Fibroblast of skin of back (primary cell): ENCODE measurements at regions not wholly inside any gene's neighbourhood (a gene's known extent, or its start where the extent isn't known, plus 50 kb on each side); places are given as distances from the start of the nearest gene placed in this dataset.

ENCODE experiments used
- DNase-seq: peaks from one replicate; pipeline ENCODE4 v3.0.0-alpha.2; 2013

DNA sequence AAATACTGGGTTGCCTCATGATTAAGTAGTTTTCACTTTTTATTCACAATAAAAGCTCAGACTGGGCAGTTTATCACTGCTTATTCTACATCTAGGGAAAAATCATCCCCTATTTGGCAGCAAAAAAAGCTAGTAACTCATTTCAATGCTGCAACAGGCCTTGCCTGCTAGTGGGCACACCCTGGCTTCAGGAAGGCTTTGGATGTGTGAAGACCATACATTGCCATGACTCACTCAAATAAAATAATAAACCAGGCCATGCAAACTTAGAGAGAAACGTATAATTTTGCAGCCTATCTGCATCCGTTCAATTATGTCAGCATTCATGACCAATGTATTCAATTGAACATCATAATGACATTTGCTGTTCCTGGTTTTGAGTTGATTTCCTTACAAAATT, 402.9 kb downstream of the PIK3R1 start:
- peak; percentile 6 for DNase-seq

DNA sequence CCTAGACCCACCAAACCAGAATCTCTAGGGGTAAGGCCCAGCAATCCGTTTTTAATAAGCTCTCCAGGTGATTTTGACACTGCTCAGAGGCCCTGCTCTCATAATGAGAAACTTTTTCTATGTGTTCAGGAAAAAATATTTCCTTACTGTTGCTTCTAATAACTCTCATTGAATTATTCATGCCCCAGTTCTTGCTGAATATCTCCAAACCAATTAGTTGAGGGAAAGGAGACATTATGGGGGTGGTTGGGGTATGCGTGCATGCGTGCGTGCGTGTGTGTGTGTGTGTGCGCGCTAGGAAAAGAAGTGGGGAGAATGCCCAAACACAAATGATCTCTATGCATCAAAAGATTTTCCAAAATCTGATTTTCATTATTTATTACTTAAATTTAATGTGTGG, 411.4 kb downstream of the PIK3R1 start:
- DNase-seq = no peak

DNA sequence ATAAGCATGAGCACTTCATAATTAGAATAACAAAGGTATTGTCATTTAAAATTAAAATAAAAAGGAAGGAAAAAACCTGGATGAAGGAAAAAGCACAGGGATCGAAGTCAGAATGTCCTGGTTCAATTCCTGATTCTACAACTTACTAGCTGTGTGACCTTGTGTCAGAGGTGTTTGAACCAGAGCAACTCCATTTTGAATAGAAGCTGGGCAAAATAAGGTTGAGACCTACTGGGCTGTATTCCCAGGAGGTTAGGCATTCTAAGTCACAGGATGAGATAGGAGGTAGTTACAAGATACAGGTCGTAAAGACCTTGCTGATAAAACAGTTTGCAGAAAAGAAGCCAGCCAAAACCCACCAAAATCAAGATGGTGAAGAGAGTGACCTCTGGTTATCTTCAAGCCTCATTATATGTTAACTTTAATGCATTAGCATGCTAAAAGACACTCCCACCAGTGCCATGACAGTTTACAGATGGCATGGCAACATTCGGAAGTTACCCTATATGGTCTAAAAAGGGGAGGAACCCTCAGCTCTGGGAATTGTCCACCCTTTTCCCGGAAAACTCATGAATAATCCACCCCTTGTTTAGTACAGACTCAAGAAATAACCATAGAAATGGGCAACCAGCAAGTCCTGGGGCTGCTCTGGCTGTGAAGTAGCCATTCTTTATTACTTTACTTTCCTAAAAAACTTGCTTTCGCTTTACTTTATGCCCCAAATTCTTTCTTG, 412.7 kb downstream of the PIK3R1 start:
- DNase-seq = no peak

DNA sequence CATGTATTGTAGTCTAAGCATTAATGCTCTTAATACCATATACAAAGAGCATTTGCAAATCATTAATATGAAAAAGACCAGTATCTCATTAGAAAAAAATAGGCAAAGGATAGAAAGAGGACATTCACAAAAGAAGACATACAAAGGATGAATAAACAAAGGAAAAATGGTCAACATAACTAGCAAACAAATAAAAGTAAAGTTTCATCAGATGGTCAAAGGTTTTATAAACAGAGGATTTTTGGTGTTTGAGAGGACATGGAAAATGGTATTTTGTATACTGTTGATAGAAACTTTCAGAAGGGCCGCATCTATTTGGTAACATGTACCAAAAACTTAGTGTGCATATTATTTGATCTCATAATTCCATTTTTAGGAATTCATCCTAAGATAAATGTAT, 414.8 kb downstream of the PIK3R1 start:
- DNase-seq = no peak

DNA sequence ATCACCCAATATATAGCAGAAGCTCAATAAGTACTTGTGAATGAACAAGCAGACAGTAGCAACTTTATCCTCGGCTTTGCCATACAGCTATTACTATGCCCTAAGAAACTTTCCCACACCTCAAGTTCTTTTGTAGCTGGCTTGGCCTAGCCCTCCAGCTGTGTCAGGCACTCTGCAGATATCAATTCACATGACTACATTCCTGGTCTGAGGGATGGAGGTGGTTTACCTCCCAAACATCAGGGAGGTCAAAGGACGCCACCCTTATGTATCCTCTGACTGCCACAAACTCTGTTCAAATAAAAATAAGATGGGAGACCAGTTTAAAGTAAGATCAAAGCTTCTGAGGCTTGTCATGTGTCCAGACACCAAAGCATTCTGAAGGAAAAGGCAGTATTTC, 416.3 kb downstream of the PIK3R1 start:
- no peak for DNase-seq

DNA sequence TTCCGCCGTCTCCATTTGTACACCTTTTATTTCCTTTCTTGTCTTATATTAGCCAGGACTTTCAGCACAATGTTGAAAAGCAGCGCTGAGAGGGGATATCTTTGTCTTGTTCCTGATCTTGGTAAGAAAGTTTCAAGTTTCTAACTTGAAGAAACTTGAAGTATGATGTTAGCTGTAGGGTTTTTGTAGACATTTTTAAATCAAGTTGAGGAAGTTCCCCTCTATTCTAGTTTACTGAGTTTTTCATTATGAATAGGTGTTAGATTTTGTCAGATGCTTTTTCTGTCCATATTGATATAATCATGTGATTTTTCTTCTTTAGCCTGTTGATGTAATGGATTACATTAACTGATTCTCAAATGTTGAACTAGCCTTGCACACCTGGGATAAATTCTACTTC, 425.7 kb downstream of the PIK3R1 start:
- no peak for DNase-seq

DNA sequence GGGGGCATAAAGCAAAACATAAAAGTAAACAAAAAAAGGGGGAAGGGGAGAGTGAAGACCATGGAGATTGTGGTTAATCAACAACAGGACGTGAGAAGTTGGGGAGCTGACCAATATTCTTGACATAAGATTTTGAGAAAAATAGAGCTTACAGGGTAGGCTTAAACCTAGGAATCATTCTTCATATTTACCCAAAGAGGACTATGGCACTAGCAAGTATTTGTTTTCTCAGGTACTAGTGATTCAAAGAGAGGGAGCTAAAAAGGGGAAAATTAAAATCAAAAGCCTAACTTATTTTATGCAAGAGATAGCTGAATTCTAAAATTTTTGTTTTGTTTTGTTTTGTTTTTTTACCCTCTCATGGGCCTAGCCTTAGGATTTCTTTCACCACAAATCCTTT, 427.5 kb downstream of the PIK3R1 start:
- no peak for DNase-seq

DNA sequence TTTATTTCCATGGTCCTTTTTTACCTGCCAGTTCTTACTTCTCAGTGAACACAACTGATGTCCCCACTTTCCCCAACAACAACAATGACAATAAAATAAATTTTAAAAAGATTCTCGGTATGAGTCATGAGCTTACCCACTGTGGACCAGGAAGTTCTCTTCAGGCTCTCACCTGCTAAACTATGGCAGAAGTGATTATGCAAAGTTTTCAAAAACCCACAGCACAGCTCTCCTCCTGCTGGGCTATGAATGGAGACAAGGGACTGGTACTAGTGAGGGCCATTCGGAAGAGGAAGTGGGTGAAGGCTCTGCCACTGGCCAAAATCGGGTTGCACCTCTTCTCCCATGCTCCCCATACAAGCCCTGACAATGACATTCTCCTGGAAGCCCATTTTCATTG, 429.4 kb downstream of the PIK3R1 start:
- DNase-seq = no peak

DNA sequence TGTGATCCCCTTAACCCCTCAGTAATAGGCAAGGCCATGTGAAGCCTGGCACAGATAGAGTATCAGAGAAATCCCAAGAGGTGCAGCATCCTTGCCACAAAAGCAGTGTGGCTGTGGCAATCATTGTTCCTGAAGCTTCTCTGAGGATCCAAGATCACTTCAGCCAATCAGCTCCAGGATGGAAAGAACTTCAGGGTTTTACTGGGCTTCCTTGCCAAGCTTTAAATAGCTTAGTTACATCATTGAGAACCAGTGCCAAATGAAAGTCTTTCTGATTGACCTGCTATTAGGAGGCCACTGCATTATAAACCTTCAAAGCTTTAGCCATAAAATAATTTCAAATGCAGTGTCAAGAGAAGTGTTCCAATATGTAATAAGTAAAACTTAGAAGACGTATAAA, 430.6 kb downstream of the PIK3R1 start:
- DNase-seq = no peak

DNA sequence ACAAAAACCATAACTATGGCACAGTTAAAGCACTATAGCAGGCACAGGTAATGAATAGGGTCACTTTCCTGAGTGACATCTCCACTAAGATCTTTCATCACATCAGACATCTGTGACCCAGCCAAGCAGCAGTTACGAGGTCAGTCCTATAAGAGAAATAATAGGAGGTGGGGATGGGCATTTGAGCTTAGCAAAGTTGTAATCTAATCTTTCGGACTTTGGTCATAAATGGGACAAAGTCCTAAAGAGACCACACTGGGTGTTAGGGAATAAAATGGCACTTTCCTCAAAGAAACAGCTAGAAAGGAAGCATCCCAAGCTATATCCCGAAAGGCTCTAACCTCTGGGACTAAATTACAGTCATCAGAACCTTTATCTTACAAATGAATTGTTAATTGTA, 432.2 kb downstream of the PIK3R1 start:
- DNase-seq = no peak

DNA sequence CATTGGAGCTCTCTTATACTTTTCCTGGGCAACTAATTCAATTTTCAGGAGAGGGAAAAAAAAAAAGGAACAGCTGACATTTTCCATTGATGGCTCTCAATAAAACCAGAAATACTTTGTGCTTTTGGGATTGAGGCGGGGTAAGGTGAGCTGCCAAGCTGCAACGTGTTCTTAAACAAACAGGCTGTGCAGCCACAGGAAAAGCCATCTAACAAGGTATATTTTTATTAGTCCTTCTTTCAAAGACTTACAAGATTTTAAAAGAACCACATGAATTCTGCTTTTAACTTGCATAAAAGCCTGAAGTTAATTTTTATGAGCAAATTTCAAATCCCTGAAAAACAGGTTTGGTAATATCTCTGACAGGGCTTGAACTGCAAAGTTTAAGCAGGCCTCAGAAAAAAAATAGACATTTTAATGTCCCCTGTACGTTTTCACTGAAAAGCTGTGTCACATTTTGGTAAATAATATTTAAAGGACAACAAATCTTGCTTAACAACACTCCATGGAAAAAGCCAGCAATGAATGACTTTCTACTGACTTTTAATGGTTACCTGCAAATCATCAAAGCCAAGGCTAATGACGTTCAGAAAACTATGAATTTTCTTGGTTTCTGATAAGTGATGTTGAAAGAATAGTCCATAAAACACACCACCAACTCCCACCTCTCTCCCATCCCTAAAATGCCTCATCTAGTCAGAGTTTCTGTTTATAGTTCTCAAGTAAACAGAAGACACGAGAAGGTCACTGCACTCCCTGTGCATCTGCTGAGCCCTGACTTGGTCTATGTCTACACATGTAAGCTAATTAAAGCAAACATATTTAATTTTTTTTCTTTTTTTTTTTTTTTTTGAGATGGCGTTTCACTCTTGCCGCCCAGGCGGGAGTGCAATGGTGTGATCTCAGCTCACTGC, 433.6 kb downstream of the PIK3R1 start:
- DNase-seq = no peak

DNA sequence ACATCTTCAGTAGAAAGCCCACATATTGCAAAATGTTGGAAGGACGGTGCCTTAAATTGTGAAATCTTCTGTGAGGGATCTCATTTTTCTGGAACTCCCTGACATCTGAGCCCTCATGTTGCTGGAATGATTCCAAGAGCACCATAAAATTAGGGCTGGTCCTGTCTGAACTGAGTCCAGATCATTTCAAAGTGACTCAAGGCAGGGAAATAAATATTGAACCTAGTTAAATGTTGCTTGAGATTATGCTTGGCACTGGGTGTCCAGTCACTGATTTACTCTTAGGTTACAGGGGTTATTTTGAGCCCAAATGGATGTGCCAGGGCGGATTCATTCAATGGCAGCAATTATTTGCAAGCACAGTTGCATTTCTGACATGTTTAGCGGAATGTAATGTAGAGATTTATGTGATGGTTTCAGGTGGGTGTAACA, 437.0 kb downstream of the PIK3R1 start:
- peak; percentile 27 for DNase-seq

DNA sequence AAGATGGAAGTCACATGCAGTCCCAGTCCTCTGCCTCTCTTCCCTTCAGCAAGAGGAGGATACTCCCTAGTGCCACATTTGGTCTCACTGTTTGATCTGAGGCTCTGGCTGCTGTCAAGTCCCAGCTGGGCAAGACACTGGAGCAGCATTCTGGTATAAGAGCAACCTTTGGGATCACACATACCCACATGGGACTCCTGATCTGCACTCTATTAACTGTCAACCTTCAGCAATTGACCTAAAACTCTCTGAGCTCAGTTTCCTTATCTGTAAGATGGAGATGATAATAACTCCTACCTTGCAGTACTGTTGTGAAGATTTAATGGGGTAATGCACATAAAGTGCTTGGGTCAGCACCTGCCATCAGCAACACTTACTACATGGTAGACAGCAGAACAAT, 437.9 kb downstream of the PIK3R1 start:
- DNase-seq = no peak

DNA sequence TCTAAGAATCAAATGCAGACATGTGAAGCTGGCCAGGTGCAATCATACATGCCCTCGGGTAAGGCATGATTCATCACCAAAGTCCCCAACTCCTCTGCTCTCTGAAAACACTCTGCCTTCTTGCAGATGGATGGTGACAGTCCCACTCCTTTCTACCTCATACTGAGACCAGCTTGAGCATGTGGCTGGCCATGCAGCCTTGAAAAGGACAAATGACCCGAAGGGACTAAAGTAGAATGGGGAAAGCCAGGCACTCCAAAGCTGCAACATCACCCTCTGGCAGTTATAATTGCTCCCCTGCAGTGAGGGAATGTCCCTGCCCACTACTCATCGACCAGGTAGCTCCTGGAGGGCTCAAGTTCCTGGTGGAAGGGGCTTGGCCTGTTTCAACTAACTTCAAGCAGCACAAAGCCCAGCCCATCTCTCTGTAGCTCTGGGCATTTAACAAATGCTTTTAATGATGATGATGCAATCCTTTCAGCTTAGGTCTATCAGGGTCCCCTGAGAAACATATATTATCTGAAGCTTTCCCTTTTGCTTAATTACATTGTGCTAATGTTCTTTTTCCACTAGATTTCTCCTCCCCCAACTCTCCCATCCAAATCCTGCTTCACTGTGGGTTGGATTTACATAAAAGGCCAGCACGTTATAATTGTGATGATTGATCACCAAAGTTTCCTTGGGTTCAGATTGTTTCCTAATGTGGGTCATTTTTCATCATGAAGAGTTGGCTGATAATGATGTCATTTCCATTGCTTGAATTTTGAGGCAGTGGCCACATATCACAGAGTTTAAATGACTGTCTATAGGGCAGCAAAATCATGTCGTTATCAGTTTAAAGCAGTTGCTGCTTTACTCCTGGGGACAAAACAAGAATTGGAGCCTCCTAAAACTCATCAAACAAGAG, 436.5 kb upstream of the SLC30A5 start:
- DNase-seq = no peak

DNA sequence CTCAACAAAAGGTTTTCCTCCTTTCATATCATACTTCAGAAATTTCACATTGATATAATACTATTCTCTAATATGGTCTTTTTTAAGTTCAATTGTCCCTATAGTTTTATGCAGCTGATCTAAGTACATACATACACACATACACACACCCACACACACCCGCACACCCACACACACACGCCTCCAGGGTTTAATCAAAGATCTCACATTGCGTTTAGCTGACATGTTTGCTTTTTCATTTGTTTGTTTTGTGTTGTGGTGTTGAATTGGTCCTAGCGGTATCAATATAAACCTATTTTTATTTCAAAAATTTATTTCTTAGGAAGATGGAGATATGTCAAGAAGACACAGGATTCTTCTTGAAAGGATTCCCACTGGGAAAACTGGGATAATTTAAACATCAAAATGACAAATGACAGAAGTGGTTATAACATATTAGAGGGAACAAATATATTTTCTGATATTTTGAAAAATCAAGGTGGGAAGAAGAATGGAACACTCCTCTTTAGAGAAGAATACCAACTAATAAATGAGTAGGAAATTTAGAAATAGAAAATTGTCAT, 434.9 kb upstream of the SLC30A5 start:
- DNase-seq = no peak

DNA sequence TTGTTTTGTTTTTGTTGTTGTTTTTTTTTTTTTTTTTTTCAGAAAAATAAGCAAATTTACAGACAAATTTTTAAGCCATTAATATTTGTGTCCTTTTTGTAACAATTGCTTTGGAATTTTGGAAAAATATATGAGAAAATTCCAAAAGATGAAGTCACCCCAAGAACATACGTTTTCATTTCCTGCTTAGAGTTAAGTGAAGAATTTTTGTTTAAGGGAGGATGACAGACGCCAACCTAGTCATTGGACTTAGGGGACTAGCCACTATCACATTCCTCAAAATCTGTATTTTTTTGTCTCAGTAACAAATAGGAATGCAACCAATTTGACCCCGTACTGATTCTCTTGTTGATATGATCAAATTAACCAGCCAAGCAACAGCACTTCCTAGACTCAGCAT, 433.9 kb upstream of the SLC30A5 start:
- peak; percentile 88 for DNase-seq

DNA sequence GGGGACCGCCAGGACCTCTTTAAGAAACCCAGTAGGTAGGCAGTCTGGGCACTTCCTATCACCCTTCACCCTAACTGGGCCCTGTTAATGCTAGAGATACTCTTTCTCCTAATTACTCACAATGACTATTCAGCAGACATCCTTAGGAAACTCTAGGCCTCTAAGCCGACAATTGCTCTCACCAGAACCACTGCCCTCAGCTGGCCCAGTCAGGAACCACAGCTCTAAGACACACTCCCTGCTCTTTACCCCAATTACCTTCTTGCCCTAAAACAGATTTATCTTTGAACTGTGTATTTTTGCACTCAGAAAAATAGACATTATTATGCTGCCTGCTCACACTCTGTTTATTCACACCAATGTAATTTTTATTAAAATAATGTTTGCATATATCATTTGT, 432.6 kb upstream of the SLC30A5 start:
- DNase-seq = peak; percentile 13

DNA sequence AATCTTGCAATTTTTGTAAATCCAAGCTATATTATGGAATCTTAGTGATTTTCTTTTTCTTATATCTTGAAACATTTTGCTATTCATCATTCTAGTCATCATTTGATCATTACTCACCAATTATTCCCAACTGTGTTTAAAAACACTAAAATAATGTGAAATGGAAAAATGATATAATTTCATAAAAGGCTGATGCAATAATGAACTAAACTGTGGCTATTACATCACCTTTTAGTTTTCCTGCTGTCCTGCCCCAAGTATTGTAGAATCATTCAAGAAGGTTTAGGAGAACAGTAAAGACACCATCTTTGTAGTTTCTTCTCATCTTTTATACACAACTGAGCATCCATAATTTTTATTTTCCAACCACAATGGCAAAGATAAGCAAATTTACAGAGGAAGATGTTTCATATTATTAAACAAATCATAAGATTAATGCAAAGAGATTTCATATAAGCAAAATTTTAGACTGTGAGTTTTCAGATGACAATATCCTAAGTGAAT, 431.0 kb upstream of the SLC30A5 start:
- DNase-seq = peak; percentile 47

DNA sequence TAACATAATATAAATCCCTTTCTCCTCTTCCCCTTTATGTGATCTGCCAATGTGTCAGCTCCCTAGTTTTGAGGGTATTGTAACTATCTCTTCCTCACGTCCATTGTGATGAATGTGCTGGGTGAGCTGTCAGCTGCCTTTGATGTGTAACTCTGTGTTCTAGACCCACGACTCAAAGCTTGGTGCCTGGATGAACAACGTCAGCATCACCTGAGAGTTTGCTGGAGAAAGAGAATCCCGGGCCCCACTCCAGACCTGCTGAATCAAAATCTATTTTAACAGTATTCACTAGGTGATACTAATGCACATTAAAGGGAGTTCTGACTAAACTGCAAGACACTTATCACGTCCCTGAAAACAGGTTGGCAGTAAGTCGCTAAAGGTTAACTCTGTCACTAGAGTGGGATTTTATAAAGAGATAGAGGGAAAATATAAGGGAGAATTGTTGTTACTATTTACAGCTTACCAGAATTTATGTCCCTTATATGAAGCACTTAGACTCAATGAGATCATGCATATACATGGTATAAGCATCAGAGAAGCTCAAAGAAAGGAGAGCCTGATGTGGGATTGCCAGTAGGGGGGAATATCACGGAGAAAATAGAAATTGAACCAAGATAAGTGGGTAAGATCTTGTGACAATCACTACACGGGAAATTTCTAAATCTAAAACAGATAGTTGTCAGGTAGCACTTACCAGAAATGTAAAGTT, 423.8 kb upstream of the SLC30A5 start:
- DNase-seq = no peak

DNA sequence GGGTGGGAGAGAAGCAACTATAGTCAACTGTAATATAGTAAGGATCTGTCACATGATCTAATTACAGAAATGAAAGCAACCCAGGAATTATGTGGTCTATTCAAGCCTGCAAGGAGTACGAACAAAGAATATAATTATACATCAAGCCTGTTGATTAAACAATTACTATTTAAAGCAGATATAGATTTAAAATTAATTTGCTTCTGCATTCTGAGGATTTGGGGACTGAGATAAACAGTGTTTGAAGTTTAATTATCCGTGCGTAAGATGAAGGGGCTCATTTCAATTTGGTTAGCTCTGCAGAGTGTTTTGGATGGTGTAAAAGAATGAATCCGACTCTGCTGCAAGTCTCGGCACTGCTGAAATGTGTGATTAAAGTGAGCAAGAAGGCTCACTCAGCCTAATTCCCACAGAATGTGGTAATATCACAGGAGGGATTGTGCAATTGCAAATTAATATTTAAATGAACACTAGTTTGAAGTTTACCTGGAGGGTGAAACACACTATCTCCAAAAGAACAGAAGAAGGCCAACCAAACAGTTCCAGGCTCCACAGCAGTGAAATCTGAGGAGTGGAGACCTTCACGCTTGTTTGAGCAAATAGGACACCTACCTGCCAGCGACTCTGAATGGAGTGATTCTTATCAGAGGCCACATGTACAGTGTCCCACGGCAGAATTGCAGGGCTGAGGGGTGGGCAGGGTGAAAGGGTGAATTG, 420.6 kb upstream of the SLC30A5 start:
- DNase-seq = no peak

DNA sequence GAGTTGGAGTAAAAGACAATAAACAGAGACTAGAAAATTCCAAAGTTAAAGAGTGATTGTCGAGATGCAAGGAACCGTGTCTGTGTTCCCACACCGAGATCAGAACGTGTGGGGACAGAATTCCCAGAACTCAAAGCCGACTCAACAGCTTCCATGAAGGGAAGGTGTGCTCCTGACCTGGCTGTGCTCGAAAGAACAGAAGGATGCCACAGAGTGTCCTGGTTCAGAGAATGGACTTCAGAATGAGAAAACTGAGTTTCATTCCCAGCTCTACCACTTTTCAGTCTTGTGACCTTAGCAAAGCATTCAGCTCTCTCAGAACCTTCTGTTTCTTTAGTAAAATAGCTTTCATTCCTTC, 420.0 kb upstream of the SLC30A5 start:
- DNase-seq = no peak
